GM19328 (cell line): ENCODE measurements at regions not wholly inside any gene's neighbourhood (a gene's known extent, or its start where the extent isn't known, plus 50 kb on each side); places are given as distances from the start of the nearest gene placed in this dataset.

Experiments
- ATAC-seq: cut with Tn5 transposase; IDR thresholded peaks from one replicate; pipeline ENCODE4 v1.9.1; 2021; ENCODE audit warnings: mild to moderate bottlenecking, moderate library complexity; ENCODE audit not compliant: unreplicated experiment

GRCh38 chr5:33281431-33281843, 159.3 kb upstream of the TARS1 start:
- ATAC-seq: no peak

DNA sequence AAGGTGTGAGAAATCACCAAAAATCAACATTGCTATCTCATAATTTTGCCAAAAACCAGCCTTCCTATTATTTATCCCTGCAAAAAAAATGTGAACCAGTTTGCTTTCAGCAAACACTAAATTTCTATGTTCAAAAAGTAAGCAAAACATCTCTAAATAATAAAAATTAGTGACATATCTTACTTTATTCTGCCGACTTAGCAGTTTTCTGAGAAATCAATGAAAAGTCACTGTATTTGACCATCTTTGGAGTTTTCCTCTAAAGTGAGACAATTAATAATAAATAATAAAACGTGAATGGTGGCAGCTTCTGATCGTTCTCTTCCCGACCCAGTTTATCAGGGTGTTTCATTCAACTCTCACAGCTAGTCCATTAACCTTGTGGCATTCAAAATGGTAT, 158.6 kb upstream of the TARS1 start:
- no peak for ATAC-seq

DNA sequence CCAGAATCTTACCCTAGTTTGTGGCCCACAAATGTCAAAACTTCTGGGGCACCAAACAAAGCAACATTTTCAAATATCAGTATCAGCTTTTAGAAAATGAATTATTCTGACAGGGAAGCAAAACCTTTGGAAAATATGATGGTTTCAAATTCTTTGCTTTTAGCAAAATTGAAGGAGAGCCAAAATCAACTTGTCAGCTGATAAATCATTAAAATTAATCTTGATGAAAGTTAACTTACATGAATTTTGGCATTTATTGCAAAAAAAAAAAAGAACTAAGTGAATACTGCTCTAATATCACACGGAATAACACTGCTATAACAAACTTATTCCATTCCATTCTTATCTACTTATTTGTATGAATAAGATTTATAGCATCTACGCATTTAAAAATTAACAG, 158.1 kb upstream of the TARS1 start:
- no peak for ATAC-seq

- ATAC-seq: no peak
Measured at GRCh38 chr5:33283243-33283642, 157.5 kb upstream of the TARS1 start.

DNA sequence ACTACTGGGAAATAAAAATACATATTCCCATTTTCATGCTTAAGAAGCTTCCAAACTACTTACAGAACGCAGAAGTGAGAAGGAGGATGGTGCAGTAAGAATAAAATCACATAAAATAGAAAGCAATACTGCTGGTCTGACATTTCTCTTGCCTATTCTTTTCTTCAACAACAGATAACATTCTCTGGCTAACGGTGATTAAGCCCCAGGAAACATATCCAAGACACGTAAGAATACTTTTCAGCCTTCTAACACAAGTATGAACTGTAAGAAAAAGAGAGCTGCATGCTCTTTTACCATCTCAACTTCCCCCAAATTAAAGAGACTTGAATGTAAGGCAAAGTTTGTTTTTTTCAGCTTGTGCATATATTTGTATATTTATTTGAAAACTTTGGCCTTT, 156.1 kb upstream of the TARS1 start:
- no peak for ATAC-seq

- no peak for ATAC-seq
Measured at GRCh38 chr5:33287242-33287641, 153.5 kb upstream of the TARS1 start.

DNA sequence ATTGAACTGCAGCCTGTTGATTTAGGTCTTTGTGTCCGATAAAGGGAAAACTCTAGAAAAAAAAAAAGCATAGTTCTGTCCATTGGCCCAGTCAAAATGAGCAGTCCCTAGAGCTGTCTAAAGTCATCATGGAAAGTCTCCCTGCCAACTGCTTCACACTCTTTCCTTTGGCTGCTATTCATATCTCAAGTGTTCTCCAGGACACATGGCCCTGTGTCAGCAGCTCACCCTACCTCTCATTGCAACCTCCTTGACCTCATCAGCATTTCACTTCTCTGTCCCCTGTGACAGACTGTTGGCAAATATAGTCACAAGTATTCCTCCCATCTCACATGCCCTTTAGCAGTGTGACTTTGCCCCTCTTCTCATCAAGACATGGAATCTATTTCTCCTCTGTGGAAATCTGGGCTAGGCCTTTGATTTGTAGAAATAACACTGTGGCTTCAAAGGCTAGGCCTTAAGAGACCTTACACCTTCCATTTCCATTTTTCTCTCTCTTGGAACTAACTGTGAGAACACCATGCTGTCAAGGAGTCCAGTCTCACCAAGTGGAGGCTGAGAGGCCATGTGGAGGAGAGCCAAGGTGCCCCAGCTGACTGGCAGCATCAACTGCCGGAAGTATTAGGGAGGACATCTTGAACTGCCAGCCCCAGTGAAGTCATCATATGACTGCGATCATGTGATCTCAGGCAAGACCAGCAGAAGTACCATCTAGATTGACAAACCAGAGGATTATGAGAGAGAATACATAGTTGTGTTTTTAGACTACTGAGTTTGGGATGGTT, 149.4 kb upstream of the TARS1 start:
- no peak for ATAC-seq

DNA sequence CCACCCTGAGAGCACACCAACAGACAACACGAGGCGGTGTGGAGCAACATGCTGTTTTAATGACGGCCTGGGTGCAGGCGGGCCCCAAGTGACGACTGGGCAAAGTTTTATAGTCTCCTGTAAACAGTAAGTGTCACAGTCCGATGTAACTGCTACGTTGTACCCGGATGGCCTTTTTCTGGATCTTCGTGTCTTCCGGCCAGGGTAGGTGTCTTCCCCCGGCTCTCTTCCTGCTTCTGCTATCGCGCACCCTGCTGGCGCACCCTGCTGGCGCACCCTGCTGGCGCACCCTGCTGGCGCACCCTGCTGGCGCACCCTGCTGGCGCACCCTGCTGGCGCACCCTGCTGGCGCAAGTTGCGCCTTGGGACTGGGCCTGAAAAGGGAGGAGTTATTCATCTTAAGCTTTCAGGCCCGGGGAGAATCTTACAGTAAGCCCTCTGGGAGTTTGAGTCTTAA, 143.0 kb upstream of the TARS1 start:
- no peak for ATAC-seq

DNA sequence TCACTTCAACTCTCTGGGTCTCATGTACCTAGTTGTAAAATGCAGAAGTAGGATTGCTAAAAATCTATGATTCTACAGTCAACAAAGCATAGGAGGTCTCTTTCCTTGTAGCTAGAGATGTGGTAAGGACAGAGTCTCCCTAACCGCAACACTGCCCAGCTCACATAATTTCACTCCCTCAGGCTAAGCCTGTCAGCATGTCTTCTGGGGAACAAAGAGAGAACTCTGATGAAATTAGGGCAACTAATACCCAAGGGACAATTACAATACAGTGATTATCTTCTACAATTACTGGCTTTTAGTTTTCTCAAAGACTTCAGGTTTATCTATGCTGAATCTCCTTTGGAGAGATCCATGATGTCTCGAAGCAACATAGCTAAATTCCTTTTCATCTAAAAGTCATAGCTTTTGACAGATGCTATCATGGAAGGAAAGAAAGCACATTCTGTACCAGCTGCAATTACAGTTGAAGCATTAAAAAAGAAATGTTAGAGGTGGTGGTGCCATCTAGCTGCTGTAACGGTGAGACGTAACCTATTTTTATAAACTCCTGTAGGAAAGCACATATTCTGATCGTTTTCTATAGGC, 141.1 kb upstream of the TARS1 start:
- ATAC-seq: peak; percentile 28

- ATAC-seq: peak; percentile 74
Measured at GRCh38 chr5:33300209-33300742, 140.5 kb upstream of the TARS1 start.

- ATAC-seq: no peak
Measured at GRCh38 chr5:33303579-33304095, 137.1 kb upstream of the TARS1 start.

- no peak for ATAC-seq
Measured at GRCh38 chr5:33304601-33305000, 136.2 kb upstream of the TARS1 start.

DNA sequence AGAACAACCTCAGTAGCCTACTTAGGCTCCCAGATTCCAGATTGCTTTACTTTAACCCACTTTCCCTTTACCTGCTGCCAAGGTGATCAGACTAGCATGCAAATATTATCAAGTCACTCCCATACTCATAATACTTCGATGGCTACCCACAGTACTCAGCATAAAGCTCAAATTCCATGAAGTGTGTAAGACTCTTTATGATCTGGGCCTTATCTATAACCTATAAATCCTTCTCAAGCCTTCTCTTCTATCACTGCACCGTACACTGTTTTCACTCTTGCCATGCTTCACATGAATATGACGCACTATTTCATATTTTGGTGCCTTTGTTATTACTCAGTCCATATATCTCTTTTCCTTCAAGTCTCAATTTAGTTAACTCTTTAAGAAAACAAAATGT, 135.2 kb upstream of the TARS1 start:
- no peak for ATAC-seq

DNA sequence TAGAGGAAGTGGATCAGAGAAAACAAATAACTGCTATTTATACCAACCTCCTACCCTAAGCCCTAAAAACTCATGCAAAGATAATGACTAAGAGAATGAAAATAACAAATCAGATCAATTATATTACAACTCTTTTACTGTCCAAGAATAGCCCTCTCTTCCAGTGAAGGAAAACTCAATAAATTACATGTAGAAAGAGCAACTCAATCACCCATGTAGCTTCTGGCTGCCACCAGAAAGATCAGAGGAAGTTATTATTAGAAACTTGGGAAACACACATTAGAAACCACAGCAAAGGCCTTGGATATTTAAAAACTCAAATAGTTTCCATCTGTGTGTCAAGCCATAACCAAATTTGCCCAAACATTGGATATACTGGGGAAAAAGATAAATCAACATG, 134.0 kb upstream of the TARS1 start:
- ATAC-seq: no peak

DNA sequence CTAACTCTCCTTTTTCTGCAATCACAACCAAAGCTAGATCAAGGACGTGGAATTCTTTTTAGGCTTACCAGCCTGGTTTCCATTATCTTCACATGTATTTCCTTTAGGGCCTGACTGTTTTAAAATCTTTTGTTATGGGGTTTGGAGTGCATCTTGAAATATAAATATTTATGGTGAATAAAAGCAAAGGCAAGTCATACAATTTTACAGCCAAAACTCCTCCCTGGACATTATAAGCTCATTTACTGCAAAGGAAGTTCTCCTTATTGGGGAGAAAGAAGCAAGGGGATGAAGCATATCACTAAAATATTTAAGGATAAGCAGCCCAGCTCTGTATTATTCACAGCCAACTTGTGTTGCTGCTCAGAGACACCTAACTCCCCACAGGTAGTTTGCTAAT, 132.2 kb upstream of the TARS1 start:
- ATAC-seq: no peak

DNA sequence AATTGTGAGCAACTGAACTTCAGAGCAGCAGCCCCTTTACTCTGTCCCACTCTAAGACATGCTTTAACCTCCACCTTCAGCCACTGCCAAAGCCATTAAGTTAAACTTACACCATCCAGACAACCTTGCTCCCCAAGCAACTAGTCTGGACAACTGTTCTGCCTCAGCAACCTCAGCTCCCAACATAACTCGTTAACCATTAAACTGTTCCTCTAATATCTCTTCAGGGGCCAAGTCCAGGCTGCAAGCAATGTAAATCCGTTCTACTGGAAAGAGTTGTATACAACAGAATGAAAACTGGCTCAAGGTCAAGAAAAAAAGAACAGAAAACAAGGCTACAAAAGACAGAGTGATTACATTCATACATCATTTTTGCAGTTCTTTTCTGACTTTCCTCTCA, 131.7 kb upstream of the TARS1 start:
- no peak for ATAC-seq

- no peak for ATAC-seq
Measured at GRCh38 chr5:33309536-33310345, 131.0 kb upstream of the TARS1 start.

- ATAC-seq: no peak
Measured at GRCh38 chr5:33310451-33310850, 130.3 kb upstream of the TARS1 start.

DNA sequence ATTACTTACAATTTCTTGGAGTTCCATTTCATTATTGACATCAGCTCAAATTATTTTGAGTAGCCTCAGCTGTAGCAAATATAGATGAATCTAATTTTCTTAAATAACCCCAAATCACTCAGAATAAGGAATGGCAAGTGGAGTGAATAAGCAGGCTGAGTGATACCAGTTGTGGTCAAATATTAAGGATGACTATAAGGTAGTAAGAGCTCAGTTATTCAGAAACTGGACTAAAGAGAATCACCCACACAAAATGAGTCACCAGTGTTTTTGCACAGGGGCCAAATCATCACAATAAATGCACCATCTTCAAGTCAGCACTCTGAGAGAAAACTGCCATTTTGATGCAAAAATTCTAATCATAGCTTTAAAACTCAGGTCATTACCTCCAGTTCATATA, 128.9 kb upstream of the TARS1 start:
- ATAC-seq: no peak

DNA sequence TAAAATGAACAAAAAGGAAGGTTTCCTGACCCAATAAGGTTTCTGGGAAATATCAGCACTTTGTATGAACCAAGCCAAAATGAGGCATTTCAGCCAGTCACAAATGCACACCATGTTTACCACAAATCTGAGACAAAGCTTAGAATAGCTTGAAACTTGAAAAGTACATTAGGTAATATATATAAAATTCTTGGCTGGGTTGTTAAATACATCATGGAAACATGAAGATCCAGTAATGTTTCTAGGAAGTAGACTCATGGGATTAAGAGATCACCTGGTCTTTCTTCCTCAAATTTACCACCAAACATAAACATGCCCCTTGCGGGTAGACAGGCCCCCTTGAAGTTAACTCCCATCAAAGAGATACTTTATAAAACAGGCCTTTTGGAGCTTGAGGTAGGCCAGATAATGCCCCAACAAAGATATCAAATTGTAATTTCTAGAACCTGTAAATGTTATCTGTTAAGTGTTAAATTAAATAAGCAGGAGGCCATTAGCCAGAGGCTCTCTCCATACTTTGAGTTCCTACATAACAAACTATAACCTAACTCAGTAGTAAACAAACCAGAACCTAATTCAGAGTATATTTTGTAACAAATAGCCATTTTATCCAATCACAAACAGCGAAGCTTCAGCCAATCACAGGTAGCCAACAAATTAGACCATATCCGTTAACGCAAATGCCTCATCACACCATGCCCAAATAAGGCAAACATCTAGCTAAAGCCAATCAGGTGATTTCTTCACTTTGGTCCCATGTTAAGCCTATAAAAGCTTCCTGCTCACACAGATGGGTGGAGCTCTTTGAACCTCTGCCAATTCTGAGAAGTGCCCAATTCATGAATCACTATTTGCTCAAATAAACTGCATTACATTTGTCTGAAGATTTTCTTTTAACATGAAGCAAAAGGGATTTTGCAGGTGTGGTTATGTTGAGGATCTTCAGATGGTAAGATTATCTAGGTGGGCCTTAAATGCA, 127.9 kb upstream of the TARS1 start:
- no peak for ATAC-seq
